IMR-90 (cell line): ENCODE measurements at regions not wholly inside any gene's neighbourhood (a gene's known extent, or its start where the extent isn't known, plus 50 kb on each side); places are given as distances from the start of the nearest gene placed in this dataset.
A peak's percentile ranks its signal among the peaks of the same experiment; 100 is the strongest.

Experiments
- ATAC-seq: fragments of 200-7000 bp; cut with Tn5 transposase; 2 replicates; pipeline ENCODE4 v1.9.1; 2020; ENCODE audit warnings: low read depth, mild to moderate bottlenecking, moderate library complexity
- BruUV-seq: library from RNA; stranded (reverse); fragments of 400-500 nt; replicated peaks from 2 replicates; lab custom pipeline; 2021; lab: Mats Ljungman, UMichigan
- CTCF ChIA-PET: fragments of 300-600 bp; formaldehyde crosslinking; extraction: SDS; loops from one replicate; lab custom pipeline; 2021; ENCODE audit warnings: antibody characterized with exemption; lab: Yijun Ruan, JAX
- POLR2A ChIA-PET: fragments of 300-600 bp; sonication (Branson Sonifier 250); formaldehyde crosslinking; loops from one replicate; lab custom pipeline; 2022; ENCODE audit warnings: antibody characterized with exemption; ENCODE audit not compliant: unreplicated experiment; lab: Charles Lee
- DNase-seq: peaks from one replicate; pipeline ENCODE4 v3.0.0; 2013
- H2AFZ ChIP-seq: replicated peaks from 2 replicates; pipeline ENCODE3; 2013; ENCODE audit warnings: low read length, mild to moderate bottlenecking; ENCODE audit not compliant: poor library complexity
- H2AK5ac ChIP-seq: 2 replicates; pipeline ENCODE4 v1.6.1; 2013; ENCODE audit warnings: low read depth, low read length, inconsistent platforms
- H2AK9ac ChIP-seq: replicated peaks from 2 replicates; pipeline ENCODE3; 2013; ENCODE audit warnings: mild to moderate bottlenecking, low read depth, low read length, moderate library complexity; ENCODE audit not compliant: poor library complexity
- H2BK120ac ChIP-seq: 2 replicates; pipeline ENCODE4 v1.6.1; 2013; ENCODE audit warnings: low read depth, low read length, inconsistent platforms
- H2BK15ac ChIP-seq: 3 replicates; pipeline ENCODE4 v1.6.1; 2013; ENCODE audit warnings: low read depth, low read length, inconsistent platforms
- H2BK20ac ChIP-seq: 2 replicates; pipeline ENCODE4 v1.6.1; 2013; ENCODE audit warnings: low read depth, mild to moderate bottlenecking, inconsistent platforms, low read length, moderate library complexity
- H2BK5ac ChIP-seq: 2 replicates; pipeline ENCODE4 v1.6.1; 2013; ENCODE audit warnings: mild to moderate bottlenecking, low read depth, low read length, inconsistent platforms; ENCODE audit not compliant: poor library complexity, severe bottlenecking
- H3K14ac ChIP-seq: replicated peaks from 2 replicates; pipeline ENCODE4 v1.6.1; 2013; ENCODE audit warnings: low read depth, low read length, inconsistent platforms
- H3K18ac ChIP-seq: 2 replicates; pipeline ENCODE4 v1.6.1; 2013; ENCODE audit warnings: low read depth, low read length, control low read depth
- H3K23ac ChIP-seq: 2 replicates; pipeline ENCODE4 v1.6.1; 2013; ENCODE audit warnings: low read depth, low read length, inconsistent platforms
- H3K27ac ChIP-seq: 2 replicates; pipeline ENCODE4 v1.5.1; 2013; ENCODE audit warnings: mild to moderate bottlenecking, control low read depth, low read length; ENCODE audit not compliant: insufficient read depth
- H3K27me3 ChIP-seq: 2 replicates; pipeline ENCODE4 v1.6.1; 2013; ENCODE audit warnings: low read length; ENCODE audit not compliant: control insufficient read depth, insufficient read depth
- H3K36me3 ChIP-seq: 2 replicates; pipeline ENCODE4 v1.6.1; 2013; ENCODE audit warnings: low read length, mixed read lengths; ENCODE audit not compliant: control insufficient read depth, insufficient read depth
- H3K4ac ChIP-seq: 2 replicates; pipeline ENCODE4 v1.6.1; 2013; ENCODE audit warnings: low read depth, low read length, inconsistent platforms
- H3K4me1 ChIP-seq: 2 replicates; pipeline ENCODE4 v1.6.1; 2013; ENCODE audit warnings: low read length, mixed read lengths; ENCODE audit not compliant: control insufficient read depth, insufficient read depth
- H3K4me2 ChIP-seq: 2 replicates; pipeline ENCODE4 v1.6.1; 2013; ENCODE audit warnings: low read depth, mild to moderate bottlenecking, control low read depth, low read length, moderate library complexity
- H3K4me3 ChIP-seq: 2 replicates; pipeline ENCODE4 v1.5.1; 2013; ENCODE audit warnings: low read depth, mild to moderate bottlenecking, control low read depth, low read length, moderate library complexity; ENCODE audit not compliant: insufficient read depth
- H3K56ac ChIP-seq: 2 replicates; pipeline ENCODE4 v1.6.1; 2013; ENCODE audit warnings: low read length, inconsistent platforms; ENCODE audit not compliant: insufficient read depth; ENCODE audit errors: extremely low read depth
- H3K79me1 ChIP-seq, 2 experiments: 2 replicates each; pipeline ENCODE4 v1.6.1; 2013; ENCODE audit warnings: low read length in 2 of 2, inconsistent platforms in 1 of 2, low read depth in 1 of 2
- H3K9ac ChIP-seq: 2 replicates; pipeline ENCODE4 v1.6.1; 2013; ENCODE audit warnings: low read depth, low read length, control low read depth
- H3K9me1 ChIP-seq: 2 replicates; pipeline ENCODE4 v1.6.1; 2013; ENCODE audit warnings: low read length, inconsistent platforms; ENCODE audit not compliant: insufficient read depth
- H3K9me3 ChIP-seq: 2 replicates; pipeline ENCODE4 v1.6.1; 2013; ENCODE audit warnings: low read length; ENCODE audit not compliant: control insufficient read depth, insufficient read depth
- H4K20me1 ChIP-seq: 2 replicates; pipeline ENCODE4 v1.6.1; 2013; ENCODE audit warnings: low read length, inconsistent platforms; ENCODE audit not compliant: insufficient read depth
- H4K5ac ChIP-seq: 2 replicates; pipeline ENCODE4 v1.6.1; 2013; ENCODE audit warnings: mild to moderate bottlenecking, low read depth, low read length, control low read depth
- H4K8ac ChIP-seq, 2 experiments: 2 replicates each; pipeline ENCODE4 v1.6.1; 2013; ENCODE audit warnings: low read depth in 2 of 2, low read length in 2 of 2, control low read depth in 1 of 2, inconsistent platforms in 1 of 2
- H4K91ac ChIP-seq: 2 replicates; pipeline ENCODE4 v1.6.1; 2013; ENCODE audit warnings: low read depth, low read length, inconsistent platforms; ENCODE audit not compliant: insufficient read depth
- WGBS, 2 experiments: methylation state at CpG; one replicate each; pipeline versions ENCODE4 v1.1.5 to v1.1.7; 2013; ENCODE audit warnings: missing lambda C conversion rate in 2 of 2; ENCODE audit not compliant: insufficient read length in 1 of 2; ENCODE audit errors: extremely low coverage in 2 of 2; 5-methylcytosine and 5-hydroxymethylcytosine counted together
- dilution Hi-C: fragments of 300-500 bp; cut with HindIII; formaldehyde crosslinking; loops from one replicate; pipeline ENCODE4 v1.14.3; 2018; ENCODE audit warnings: low sequenced_read_pairs; ENCODE audit not compliant: unreplicated experiment
- in situ Hi-C: fragments of 300-500 bp; cut with MboI; formaldehyde crosslinking; loops from 3 replicates; pipeline ENCODE4 v1.14.3; 2019; ENCODE audit warnings: low sequenced_read_pairs, inconsistent platforms, mixed read lengths
- intact Hi-C: fragments of 100-400 bp; cut with micrococcal nuclease; formaldehyde crosslinking; loops from 2 replicates; pipeline ENCODE4 v1.10.0; 2022
- TF ChIP-seq, protein P1 (sequence below): fragments of 150-350 bp; IDR thresholded peaks from 2 replicates; pipeline ENCODE4 v1.6.1; 2017; ENCODE audit warnings: mild to moderate bottlenecking, antibody characterized with exemption, low read length, low read depth

- ChIA-PET CTCF (interaction anchor here (1.5 kb wide), 1 partner anchor 171 kb away, joined by 3 read pairs; no protein-coding TSS in a partner anchor), POLR2A (no interaction called here)
- Histone ChIP-seq H2AFZ (no peak overlapping the region), H3K27ac (no peak overlapping the region), H2AK9ac (no peak overlapping the region), H2BK20ac (peak overlapping the region; percentile 42), H3K9ac (no peak overlapping the region), H3K18ac (no peak overlapping the region), H3K4me3 (no peak overlapping the region), H3K4ac (0 out of 2 replicates have a peak overlapping the region, but pooled peaks have one; percentile 7), H3K9me3 (peaks cover 7% of the 10 kb centered on the region), H4K91ac (0 out of 2 replicates have a peak overlapping the region, but pooled peaks have one; percentile 40), H3K14ac (no peak overlapping the region), H3K9me1 (no peaks in the 10 kb centered on the region), H4K5ac (no peak overlapping the region), H2BK15ac (no peak overlapping the region), H3K27me3 (peaks cover 4% of the 10 kb centered on the region; the same call in 1 of the 2 replicates), H3K4me1 (no peaks in the 10 kb centered on the region; the same call in 1 of the 2 replicates), H2AK5ac (peak overlapping the region; percentile 12; the same call in 1 of the 2 replicates), H2BK120ac (no peak overlapping the region), H3K4me2 (no peak overlapping the region), H3K79me1 (no peaks in the 10 kb centered on the region), H3K36me3 (no peaks in the 10 kb centered on the region), H3K23ac (no peak overlapping the region), H4K20me1 (no peaks in the 10 kb centered on the region), H3K56ac (no peak overlapping the region), H4K8ac (no peak overlapping the region), H2BK5ac (no peak overlapping the region)
- DNase-seq (no peak), ATAC-seq (no peak)
- intact Hi-C loops = no loop called here
- in situ Hi-C loops = no loop called here
- WGBS, 2 experiments = no CpG with 5 or more reads among the region's 5 CpGs
- TF ChIP-seq, protein P1, sequence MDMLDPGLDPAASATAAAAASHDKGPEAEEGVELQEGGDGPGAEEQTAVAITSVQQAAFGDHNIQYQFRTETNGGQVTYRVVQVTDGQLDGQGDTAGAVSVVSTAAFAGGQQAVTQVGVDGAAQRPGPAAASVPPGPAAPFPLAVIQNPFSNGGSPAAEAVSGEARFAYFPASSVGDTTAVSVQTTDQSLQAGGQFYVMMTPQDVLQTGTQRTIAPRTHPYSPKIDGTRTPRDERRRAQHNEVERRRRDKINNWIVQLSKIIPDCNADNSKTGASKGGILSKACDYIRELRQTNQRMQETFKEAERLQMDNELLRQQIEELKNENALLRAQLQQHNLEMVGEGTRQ = no peak
- dilution Hi-C loops = no loop called here
- BruUV-seq = no TSS peak
Measured at GRCh38 chr6:43943099-43943766, 173.2 kb downstream of the VEGFA start.
